ENCODE measurements at regions not wholly inside any gene's neighbourhood (a gene's known extent, or its start where the extent isn't known, plus 50 kb on each side); places are given as distances from the start of the nearest gene placed in this dataset.

- no peak overlapping the region for H3K27ac Mint-ChIP-seq
- no peak for DNase-seq (ENCODE audit: low spot score)
- no peak overlapping the region for H3K4me3 Mint-ChIP-seq
- no peaks in the 10 kb centered on the region for H3K4me1 Mint-ChIP-seq (ENCODE audit: low read depth)
- no peaks in the 10 kb centered on the region for H3K27me3 Mint-ChIP-seq (ENCODE audit: low read depth)
- H3K36me3 Mint-ChIP-seq (ENCODE audit: low read depth): no peaks in the 10 kb centered on the region
- H3K9me3 Mint-ChIP-seq: peaks cover 4% of the 10 kb centered on the region
These were observed 993.4 kb upstream of the FAT3 start for GRCh38 chr11:91231226-91231625.

GRCh38 chr11:91230647-91231046 is 994.0 kb upstream of the FAT3 start:
- no peak overlapping the region for H3K4me3 Mint-ChIP-seq
- no peak overlapping the region for H3K27ac Mint-ChIP-seq
- H3K27me3 Mint-ChIP-seq (ENCODE audit: low read depth): no peaks in the 10 kb centered on the region
- no peak for DNase-seq (ENCODE audit: low spot score)
- no peaks in the 10 kb centered on the region for H3K9me3 Mint-ChIP-seq
- no peaks in the 10 kb centered on the region for H3K4me1 Mint-ChIP-seq (ENCODE audit: low read depth)
- H3K36me3 Mint-ChIP-seq (ENCODE audit: low read depth): no peaks in the 10 kb centered on the region

- DNase-seq (ENCODE audit: low spot score): no peak
- no peaks in the 10 kb centered on the region for H3K27me3 Mint-ChIP-seq (ENCODE audit: low read depth)
- H3K4me3 Mint-ChIP-seq: no peak overlapping the region
- no peak overlapping the region for H3K27ac Mint-ChIP-seq
- H3K9me3 Mint-ChIP-seq: peaks cover 4% of the 10 kb centered on the region
- H3K4me1 Mint-ChIP-seq (ENCODE audit: low read depth): no peaks in the 10 kb centered on the region
- no peaks in the 10 kb centered on the region for H3K36me3 Mint-ChIP-seq (ENCODE audit: low read depth)
These were observed 1000.0 kb upstream of the CHORDC1 start for GRCh38 chr11:91222830-91223229.

- no peaks in the 10 kb centered on the region for H3K36me3 Mint-ChIP-seq (ENCODE audit: low read depth)
- H3K27me3 Mint-ChIP-seq (ENCODE audit: low read depth): no peaks in the 10 kb centered on the region
- H3K9me3 Mint-ChIP-seq: peaks cover 4% of the 10 kb centered on the region
- no peak for DNase-seq (ENCODE audit: low spot score)
- no peak overlapping the region for H3K4me3 Mint-ChIP-seq
- no peaks in the 10 kb centered on the region for H3K4me1 Mint-ChIP-seq (ENCODE audit: low read depth)
- no peak overlapping the region for H3K27ac Mint-ChIP-seq
These were observed 997.8 kb upstream of the CHORDC1 start for GRCh38 chr11:91220476-91221202.

GRCh38 chr11:91219535-91219934 is 996.7 kb upstream of the CHORDC1 start:
- Mint-ChIP-seq H3K36me3 (ENCODE audit: low read depth) (no peaks in the 10 kb centered on the region), H3K27me3 (ENCODE audit: low read depth) (no peaks in the 10 kb centered on the region), H3K9me3 (peaks cover 3% of the 10 kb centered on the region), H3K4me3 (no peak overlapping the region), H3K27ac (no peak overlapping the region), H3K4me1 (ENCODE audit: low read depth) (no peaks in the 10 kb centered on the region)
- DNase-seq (ENCODE audit: low spot score): no peak

- Mint-ChIP-seq H3K9me3 (peaks cover 7% of the 10 kb centered on the region), H3K27ac (no peak overlapping the region), H3K36me3 (ENCODE audit: low read depth) (no peaks in the 10 kb centered on the region), H3K4me3 (no peak overlapping the region), H3K4me1 (ENCODE audit: low read depth) (no peaks in the 10 kb centered on the region), H3K27me3 (ENCODE audit: low read depth) (no peaks in the 10 kb centered on the region)
- no peak for DNase-seq (ENCODE audit: low spot score)
These were observed 986.9 kb upstream of the CHORDC1 start for GRCh38 chr11:91209751-91210150.

- Mint-ChIP-seq H3K27me3 (ENCODE audit: low read depth) (no peaks in the 10 kb centered on the region), H3K36me3 (ENCODE audit: low read depth) (no peaks in the 10 kb centered on the region), H3K4me3 (no peak overlapping the region), H3K27ac (no peak overlapping the region), H3K4me1 (ENCODE audit: low read depth) (no peaks in the 10 kb centered on the region), H3K9me3 (peaks cover 7% of the 10 kb centered on the region)
- DNase-seq (ENCODE audit: low spot score): no peak
These were observed 986.5 kb upstream of the CHORDC1 start for GRCh38 chr11:91209306-91209705.

- H3K9me3 Mint-ChIP-seq: peaks cover 19% of the 10 kb centered on the region
- no peaks in the 10 kb centered on the region for H3K27me3 Mint-ChIP-seq (ENCODE audit: low read depth)
- no peak for DNase-seq (ENCODE audit: low spot score)
- no peak overlapping the region for H3K27ac Mint-ChIP-seq
- no peaks in the 10 kb centered on the region for H3K4me1 Mint-ChIP-seq (ENCODE audit: low read depth)
- no peak overlapping the region for H3K4me3 Mint-ChIP-seq
- no peaks in the 10 kb centered on the region for H3K36me3 Mint-ChIP-seq (ENCODE audit: low read depth)
These were observed 977.0 kb upstream of the CHORDC1 start for GRCh38 chr11:91199866-91200265.

- Mint-ChIP-seq H3K4me3 (no peak overlapping the region), H3K27ac (no peak overlapping the region), H3K27me3 (ENCODE audit: low read depth) (no peaks in the 10 kb centered on the region), H3K36me3 (ENCODE audit: low read depth) (no peaks in the 10 kb centered on the region), H3K9me3 (peaks cover 19% of the 10 kb centered on the region), H3K4me1 (ENCODE audit: low read depth) (no peaks in the 10 kb centered on the region)
- DNase-seq (ENCODE audit: low spot score): no peak
These were observed 971.7 kb upstream of the CHORDC1 start for GRCh38 chr11:91194546-91194945.

GRCh38 chr11:91188484-91188883 is 965.6 kb upstream of the CHORDC1 start:
- no peaks in the 10 kb centered on the region for H3K4me1 Mint-ChIP-seq (ENCODE audit: low read depth)

GRCh38 chr11:91187314-91187713 is 964.5 kb upstream of the CHORDC1 start:
- Mint-ChIP-seq H3K27ac (no peak overlapping the region), H3K4me3 (no peak overlapping the region), H3K36me3 (ENCODE audit: low read depth) (no peaks in the 10 kb centered on the region), H3K4me1 (ENCODE audit: low read depth) (no peaks in the 10 kb centered on the region), H3K9me3 (peaks cover 11% of the 10 kb centered on the region), H3K27me3 (ENCODE audit: low read depth) (no peaks in the 10 kb centered on the region)
- DNase-seq (ENCODE audit: low spot score): no peak

More at GRCh38 chr11:91188484-91188883, 965.6 kb upstream of the CHORDC1 start:
- Mint-ChIP-seq H3K36me3 (ENCODE audit: low read depth) (no peaks in the 10 kb centered on the region), H3K9me3 (peaks cover 4% of the 10 kb centered on the region), H3K27ac (no peak overlapping the region), H3K27me3 (ENCODE audit: low read depth) (no peaks in the 10 kb centered on the region), H3K4me3 (no peak overlapping the region)
- no peak for DNase-seq (ENCODE audit: low spot score)

- H3K27me3 Mint-ChIP-seq (ENCODE audit: low read depth): no peaks in the 10 kb centered on the region
- no peaks in the 10 kb centered on the region for H3K4me1 Mint-ChIP-seq (ENCODE audit: low read depth)
- H3K27ac Mint-ChIP-seq: no peak overlapping the region
- H3K4me3 Mint-ChIP-seq: no peak overlapping the region
- no peaks in the 10 kb centered on the region for H3K36me3 Mint-ChIP-seq (ENCODE audit: low read depth)
- DNase-seq (ENCODE audit: low spot score): no peak
- peaks cover 20% of the 10 kb centered on the region for H3K9me3 Mint-ChIP-seq
These were observed 955.5 kb upstream of the CHORDC1 start for GRCh38 chr11:91178366-91178765.

GRCh38 chr11:91174734-91175133 is 951.9 kb upstream of the CHORDC1 start:
- H3K27me3 Mint-ChIP-seq (ENCODE audit: low read depth): no peaks in the 10 kb centered on the region
- H3K4me3 Mint-ChIP-seq: no peak overlapping the region
- peaks cover 19% of the 10 kb centered on the region for H3K9me3 Mint-ChIP-seq
- no peak for DNase-seq (ENCODE audit: low spot score)
- no peaks in the 10 kb centered on the region for H3K4me1 Mint-ChIP-seq (ENCODE audit: low read depth)
- no peaks in the 10 kb centered on the region for H3K36me3 Mint-ChIP-seq (ENCODE audit: low read depth)
- no peak overlapping the region for H3K27ac Mint-ChIP-seq

- no peak for DNase-seq (ENCODE audit: low spot score)
- Mint-ChIP-seq H3K9me3 (peaks cover 21% of the 10 kb centered on the region), H3K36me3 (ENCODE audit: low read depth) (no peaks in the 10 kb centered on the region), H3K27ac (no peak overlapping the region), H3K4me3 (no peak overlapping the region), H3K4me1 (ENCODE audit: low read depth) (no peaks in the 10 kb centered on the region), H3K27me3 (ENCODE audit: low read depth) (no peaks in the 10 kb centered on the region)
These were observed 951.3 kb upstream of the CHORDC1 start for GRCh38 chr11:91174193-91174592.

- Mint-ChIP-seq H3K4me3 (no peak overlapping the region), H3K9me3 (peaks cover 25% of the 10 kb centered on the region), H3K36me3 (ENCODE audit: low read depth) (no peaks in the 10 kb centered on the region), H3K27ac (no peak overlapping the region), H3K4me1 (ENCODE audit: low read depth) (no peaks in the 10 kb centered on the region), H3K27me3 (ENCODE audit: low read depth) (no peaks in the 10 kb centered on the region)
- DNase-seq (ENCODE audit: low spot score): no peak
These were observed 950.9 kb upstream of the CHORDC1 start for GRCh38 chr11:91173701-91174100.
